Right cardiac atrium (tissue), 5 donors: ENCODE measurements at regions not wholly inside any gene's neighbourhood (a gene's known extent, or its start where the extent isn't known, plus 50 kb on each side); places are given as distances from the start of the nearest gene placed in this dataset.
"Not testable (repeated sequence)": the region's sequence is repeated elsewhere in the genome, so short reads cannot be mapped to it uniquely, and the experiment has no call there.

ENCODE experiments used
- ATAC-seq, 2 donors: fragments of 200-7000 bp; cut with Tn5 transposase; one replicate each; pipeline versions ENCODE4 v1.8.0 to v1.9.1; 2020; ENCODE audit warnings: moderate library complexity in 2 of 2, mild to moderate bottlenecking in 1 of 2
- DNase-seq, 3 donors: peaks; one replicate each; pipeline ENCODE4 v3.0.0-alpha.2; 2020
- H3K27ac ChIP-seq: one replicate; pipeline ENCODE4 v1.5.1; 2013; ENCODE audit warnings: mild to moderate bottlenecking, low read length, control low read depth, moderate library complexity
- H3K27me3 ChIP-seq: one replicate; pipeline ENCODE4 v1.6.1; 2013; ENCODE audit not compliant: control insufficient read depth, insufficient read depth
- H3K4me1 ChIP-seq: one replicate; pipeline ENCODE4 v1.6.1; 2013; ENCODE audit warnings: low read length; ENCODE audit not compliant: control insufficient read depth, insufficient read depth
- H3K4me3 ChIP-seq: one replicate; pipeline ENCODE4 v1.5.1; 2013; ENCODE audit warnings: low read length, control low read depth
- H3K9me3 ChIP-seq: one replicate; pipeline ENCODE4 v1.6.1; 2013; ENCODE audit warnings: low read length; ENCODE audit not compliant: control insufficient read depth
- WGBS: extraction: QIAGEN DNeasy Blood & Tissue Kit; methylation state at CpG from one replicate; pipeline ENCODE4 v1.1.7; 2013; 5-methylcytosine and 5-hydroxymethylcytosine counted together
- intact Hi-C, 4 donors: fragments of 100-400 bp; cut with DNase I; formaldehyde crosslinking; loops; one replicate each; pipeline versions ENCODE4 v1.11.0 to v1.14.0; 2022 to 2023
- donor health status: healthy with polysubstance abuse.
- donor health status: DM: no; HTN: yes; CAD: no.
- donor health status: DM: no; HTN: no; CAD: no.
- donor health status: DM: no; HTN: yes; CAD: no; lungs with severe emphysema.
- donor health status: DM: yes; HTN: yes; CAD: no.

- Histone ChIP-seq H3K27ac (no peak overlapping the region), H3K9me3 (no peaks in the 10 kb centered on the region), H3K27me3 (no peaks in the 10 kb centered on the region), H3K4me3 (no peak overlapping the region), H3K4me1 (peaks cover 3% of the 10 kb centered on the region)
- WGBS, result 71% methylated on average over 6 of the region's 6 CpGs
- ATAC-seq (no peak), DNase-seq (no peak)
- intact Hi-C loops, result loop anchor here in 1 of 4 donors (10.0 kb wide), 1 partner anchor 226 kb away; no protein-coding TSS in a partner anchor
Observed at GRCh38 chr21:32958288-32959002, 67.3 kb upstream of the OLIG2 start.

GRCh38 chr21:32962268-32962667 is 63.5 kb upstream of the OLIG2 start:
- WGBS, result 27% methylated on average over 4 of the region's 4 CpGs
- ATAC-seq (no peak), DNase-seq (no peak)
- H3K4me1 ChIP-seq, result peaks cover 3% of the 10 kb centered on the region
- no peak overlapping the region for H3K27ac ChIP-seq
- no peaks in the 10 kb centered on the region for H3K27me3 ChIP-seq
- intact Hi-C loops, result no loop called here
- H3K4me3 ChIP-seq, result no peak overlapping the region
- H3K9me3 ChIP-seq, result no peaks in the 10 kb centered on the region

- Histone ChIP-seq H3K27me3 (no peaks in the 10 kb centered on the region), H3K27ac (no peak overlapping the region), H3K4me3 (no peak overlapping the region), H3K4me1 (peaks cover 3% of the 10 kb centered on the region), H3K9me3 (no peaks in the 10 kb centered on the region)
- intact Hi-C loops, result no loop called here
- DNase-seq (no peak), ATAC-seq (no peak)
- 49% methylated on average over 4 of the region's 4 CpGs for WGBS
Observed at GRCh38 chr21:32965129-32965680, 60.5 kb upstream of the OLIG2 start.

GRCh38 chr21:32966120-32966519 is 59.6 kb upstream of the OLIG2 start:
- WGBS, result 87% methylated on average over 7 of the region's 7 CpGs

GRCh38 chr21:32968103-32968502 is 57.6 kb upstream of the OLIG2 start:
- H3K4me3 ChIP-seq, H3K9me3 ChIP-seq, DNase-seq, intact Hi-C loops, H3K4me1 ChIP-seq, H3K27me3 ChIP-seq, H3K27ac ChIP-seq, ATAC-seq: not testable (repeated sequence)
- 74% methylated on average over 8 of the region's 8 CpGs for WGBS

More at GRCh38 chr21:32966120-32966519, 59.6 kb upstream of the OLIG2 start:
- no peak for DNase-seq
- ATAC-seq, result no peak
- Histone ChIP-seq H3K9me3 (no peaks in the 10 kb centered on the region), H3K27me3 (no peaks in the 10 kb centered on the region), H3K27ac (no peak overlapping the region), H3K4me3 (no peak overlapping the region), H3K4me1 (peaks cover 3% of the 10 kb centered on the region)
- intact Hi-C loops, result no loop called here

- ATAC-seq (no peak), DNase-seq (no peak)
- no peak overlapping the region for H3K27ac ChIP-seq
- 53% methylated on average over 2 of the region's 2 CpGs for WGBS
- H3K27me3 ChIP-seq, result no peaks in the 10 kb centered on the region
- intact Hi-C loops, result no loop called here
- no peaks in the 10 kb centered on the region for H3K9me3 ChIP-seq
- H3K4me3 ChIP-seq, result no peak overlapping the region
- H3K4me1 ChIP-seq, result no peaks in the 10 kb centered on the region
Observed at GRCh38 chr21:32974653-32975052, 51.1 kb upstream of the OLIG2 start.

- 78% methylated on average over 8 of the region's 8 CpGs for WGBS
- Histone ChIP-seq H3K9me3 (no peaks in the 10 kb centered on the region), H3K4me1 (no peaks in the 10 kb centered on the region), H3K27ac (no peak overlapping the region), H3K4me3 (no peak overlapping the region), H3K27me3 (no peaks in the 10 kb centered on the region)
- DNase-seq (no peak), ATAC-seq (no peak)
- intact Hi-C loops, result no loop called here
Observed at GRCh38 chr21:32975811-32976431, 49.8 kb upstream of the OLIG2 start.
